ENCODE measurements at regions not wholly inside any gene's neighbourhood (a gene's known extent, or its start where the extent isn't known, plus 50 kb on each side); places are given as distances from the start of the nearest gene placed in this dataset.

DNA sequence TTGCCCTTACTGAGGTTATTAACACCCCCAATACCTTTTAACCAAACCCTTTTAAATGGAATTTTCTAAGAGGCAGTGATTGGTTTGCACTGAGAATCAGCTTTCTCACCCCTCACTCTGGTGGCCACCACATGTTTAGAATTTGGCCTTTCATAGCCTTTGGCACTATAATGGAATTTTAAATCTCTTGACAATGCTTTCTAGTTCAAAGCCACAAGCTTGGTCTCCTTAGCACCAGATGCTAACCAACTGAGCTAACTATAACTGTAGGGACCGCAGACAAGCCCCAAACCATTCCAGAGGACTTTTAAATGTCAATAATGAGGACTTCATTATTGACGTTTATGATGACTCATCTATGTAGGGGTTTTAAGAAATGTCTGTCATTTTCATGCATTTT is 238.7 kb upstream of the SNX7 start:
- no peaks in the 10 kb centered on the region for H3K9me3 ChIP-seq (ENCODE audit: control insufficient read depth, low read depth, low read length)
- no peak overlapping the region for H3K9ac ChIP-seq (ENCODE audit: low read length)
- H3K27me3 ChIP-seq (ENCODE audit: control insufficient read depth, insufficient read depth, low read length), result no peaks in the 10 kb centered on the region
- no peaks in the 10 kb centered on the region for H3K4me1 ChIP-seq (ENCODE audit: control insufficient read depth, low read depth, low read length)
- no peak overlapping the region for H3K4me3 ChIP-seq (ENCODE audit: low read length)
- H3K27ac ChIP-seq (ENCODE audit: low read length), result no peak overlapping the region
- H3K36me3 ChIP-seq (ENCODE audit: control insufficient read depth, low read depth, low read length), result no peaks in the 10 kb centered on the region

DNA sequence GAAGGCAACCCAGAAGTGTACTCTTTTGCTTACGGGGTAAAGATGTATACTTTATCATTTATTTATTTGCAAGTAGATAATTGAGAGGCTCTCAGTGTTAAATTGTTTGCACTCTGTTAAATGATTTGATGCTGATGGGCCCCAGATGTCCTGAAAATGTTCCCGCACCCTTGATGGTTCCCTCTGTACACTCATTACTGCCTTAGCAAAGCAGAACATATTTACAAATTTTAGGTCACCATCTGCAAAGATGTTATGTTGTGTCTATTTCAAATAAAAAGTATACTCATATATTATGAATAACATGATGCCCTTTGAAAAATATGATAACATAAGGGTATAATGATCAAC is 240.5 kb upstream of the SNX7 start:
- no peaks in the 10 kb centered on the region for H3K9me3 ChIP-seq (ENCODE audit: control insufficient read depth, low read depth, low read length)
- no peak overlapping the region for H3K27ac ChIP-seq (ENCODE audit: low read length)
- no peaks in the 10 kb centered on the region for H3K27me3 ChIP-seq (ENCODE audit: control insufficient read depth, insufficient read depth, low read length)
- no peaks in the 10 kb centered on the region for H3K4me1 ChIP-seq (ENCODE audit: control insufficient read depth, low read depth, low read length)
- no peak overlapping the region for H3K4me3 ChIP-seq (ENCODE audit: low read length)
- H3K36me3 ChIP-seq (ENCODE audit: control insufficient read depth, low read depth, low read length), result no peaks in the 10 kb centered on the region
- no peak overlapping the region for H3K9ac ChIP-seq (ENCODE audit: low read length)

DNA sequence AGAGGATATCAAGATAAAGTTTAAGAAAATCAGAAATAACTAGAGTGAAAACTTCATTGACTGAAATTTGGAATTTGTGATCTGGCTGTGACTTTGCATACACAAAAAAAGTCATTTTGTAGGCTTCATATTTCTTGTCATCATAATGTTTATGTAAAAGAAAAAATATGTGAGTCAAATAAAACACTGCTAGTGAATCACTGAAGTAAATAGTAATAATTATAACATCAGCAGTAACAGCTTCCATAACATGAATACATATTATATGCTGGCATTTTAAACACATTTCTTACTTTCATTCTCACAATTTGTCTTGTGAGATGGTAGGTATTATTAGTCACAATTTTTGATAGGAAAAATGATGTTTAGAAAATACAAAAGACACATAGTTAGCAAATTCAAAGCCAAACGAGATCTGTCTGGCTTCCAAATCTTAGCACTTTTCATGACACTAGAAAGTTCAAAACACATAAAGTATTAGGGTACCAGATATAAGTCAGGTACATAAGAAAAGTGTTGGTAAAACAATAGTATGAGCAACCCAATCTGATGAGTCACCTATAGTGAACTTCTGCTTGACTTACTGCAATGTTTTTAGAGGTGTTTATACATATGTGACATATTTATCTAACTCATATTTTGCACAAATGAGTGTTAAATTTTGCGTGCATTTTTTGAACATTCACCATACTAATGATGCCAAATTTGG is 241.0 kb upstream of the SNX7 start:
- H3K4me3 ChIP-seq (ENCODE audit: low read length), result no peak overlapping the region
- no peaks in the 10 kb centered on the region for H3K27me3 ChIP-seq (ENCODE audit: control insufficient read depth, insufficient read depth, low read length)
- no peaks in the 10 kb centered on the region for H3K9me3 ChIP-seq (ENCODE audit: control insufficient read depth, low read depth, low read length)
- no peak overlapping the region for H3K27ac ChIP-seq (ENCODE audit: low read length)
- no peaks in the 10 kb centered on the region for H3K4me1 ChIP-seq (ENCODE audit: control insufficient read depth, low read depth, low read length)
- H3K36me3 ChIP-seq (ENCODE audit: control insufficient read depth, low read depth, low read length), result no peaks in the 10 kb centered on the region
- H3K9ac ChIP-seq (ENCODE audit: low read length), result no peak overlapping the region

DNA sequence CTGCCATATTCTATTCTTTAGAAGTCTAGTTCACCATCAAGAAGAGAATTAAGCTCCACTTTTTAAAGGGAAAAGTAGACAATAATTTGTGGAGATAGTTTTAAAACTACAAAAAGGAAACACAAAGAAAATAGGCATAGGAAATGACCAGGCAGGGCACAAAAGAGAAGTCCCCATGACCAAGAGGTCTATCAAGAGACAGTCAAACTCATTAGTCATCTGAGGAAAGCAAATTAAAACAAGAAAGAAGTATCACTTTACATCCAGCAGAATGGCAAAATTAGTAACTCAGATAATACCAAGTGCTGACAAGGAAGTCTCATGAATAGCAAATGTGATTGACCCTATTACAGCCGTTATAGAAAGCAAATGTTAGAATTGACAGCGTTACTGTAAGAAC is 243.7 kb upstream of the SNX7 start:
- Histone ChIP-seq H3K27ac (ENCODE audit: low read length) (no peak overlapping the region), H3K4me1 (ENCODE audit: control insufficient read depth, low read depth, low read length) (peaks cover 2% of the 10 kb centered on the region), H3K9me3 (ENCODE audit: control insufficient read depth, low read depth, low read length) (no peaks in the 10 kb centered on the region), H3K27me3 (ENCODE audit: control insufficient read depth, insufficient read depth, low read length) (no peaks in the 10 kb centered on the region), H3K36me3 (ENCODE audit: control insufficient read depth, low read depth, low read length) (no peaks in the 10 kb centered on the region), H3K9ac (ENCODE audit: low read length) (no peak overlapping the region), H3K4me3 (ENCODE audit: low read length) (no peak overlapping the region)

DNA sequence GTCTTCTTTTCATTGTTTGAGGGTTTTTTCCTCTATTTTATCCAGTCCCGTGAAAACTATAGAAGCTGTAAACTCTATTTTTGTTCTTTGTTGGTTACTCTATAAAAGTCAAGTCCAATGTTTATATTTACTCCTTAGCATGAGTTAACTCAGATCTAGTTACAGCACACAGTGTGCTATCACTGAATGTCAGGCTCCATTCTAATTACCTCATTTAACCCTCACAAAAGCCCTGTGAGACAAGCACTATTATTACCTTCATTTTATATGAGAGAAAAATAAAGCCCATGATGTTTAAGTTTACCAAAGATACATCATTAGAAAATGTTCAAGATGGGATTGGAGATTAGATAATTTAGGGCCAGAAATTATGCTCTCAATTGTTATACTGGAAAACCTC is 251.4 kb upstream of the SNX7 start:
- Histone ChIP-seq H3K27me3 (ENCODE audit: control insufficient read depth, insufficient read depth, low read length) (no peaks in the 10 kb centered on the region), H3K36me3 (ENCODE audit: control insufficient read depth, low read depth, low read length) (no peaks in the 10 kb centered on the region), H3K27ac (ENCODE audit: low read length) (no peak overlapping the region), H3K4me1 (ENCODE audit: control insufficient read depth, low read depth, low read length) (peaks cover 2% of the 10 kb centered on the region), H3K4me3 (ENCODE audit: low read length) (no peak overlapping the region), H3K9me3 (ENCODE audit: control insufficient read depth, low read depth, low read length) (no peaks in the 10 kb centered on the region), H3K9ac (ENCODE audit: low read length) (no peak overlapping the region)

DNA sequence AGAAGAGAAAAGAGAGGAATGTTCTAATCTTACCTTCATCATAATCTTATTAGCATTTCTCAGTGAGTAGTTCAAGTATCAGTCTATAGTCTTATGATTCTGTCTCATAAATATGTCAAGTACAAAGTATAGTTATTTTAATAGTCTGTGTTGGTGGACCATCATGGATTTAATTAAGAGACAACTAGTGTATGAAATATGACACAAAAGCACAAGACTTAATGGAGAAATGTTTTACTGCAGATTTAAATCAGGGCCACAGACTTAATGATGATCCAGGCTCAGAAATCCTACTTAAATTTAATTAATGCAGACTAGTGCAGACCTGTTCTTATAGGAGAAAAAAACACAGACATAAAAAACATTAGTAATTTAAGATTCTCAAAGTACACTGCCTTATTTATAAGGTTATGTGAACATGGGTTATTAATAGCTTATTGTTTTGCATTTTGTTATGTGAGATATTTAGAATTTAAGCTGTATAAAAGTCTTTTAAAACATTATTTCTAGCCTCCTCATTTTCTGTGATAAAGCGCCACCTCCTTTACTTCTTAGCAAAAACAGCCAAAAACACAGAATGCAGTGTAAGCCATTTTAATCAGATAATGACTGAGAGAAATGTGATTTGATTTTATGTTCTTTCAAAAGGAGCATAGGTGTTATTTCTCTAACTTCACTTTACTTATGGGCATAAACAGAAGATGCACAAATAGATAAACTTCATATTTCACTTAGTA is 255.0 kb upstream of the SNX7 start:
- Histone ChIP-seq H3K27me3 (ENCODE audit: control insufficient read depth, insufficient read depth, low read length) (no peaks in the 10 kb centered on the region), H3K4me3 (ENCODE audit: low read length) (no peak overlapping the region), H3K27ac (ENCODE audit: low read length) (no peak overlapping the region), H3K36me3 (ENCODE audit: control insufficient read depth, low read depth, low read length) (no peaks in the 10 kb centered on the region), H3K4me1 (ENCODE audit: control insufficient read depth, low read depth, low read length) (no peaks in the 10 kb centered on the region), H3K9ac (ENCODE audit: low read length) (no peak overlapping the region), H3K9me3 (ENCODE audit: control insufficient read depth, low read depth, low read length) (no peaks in the 10 kb centered on the region)

DNA sequence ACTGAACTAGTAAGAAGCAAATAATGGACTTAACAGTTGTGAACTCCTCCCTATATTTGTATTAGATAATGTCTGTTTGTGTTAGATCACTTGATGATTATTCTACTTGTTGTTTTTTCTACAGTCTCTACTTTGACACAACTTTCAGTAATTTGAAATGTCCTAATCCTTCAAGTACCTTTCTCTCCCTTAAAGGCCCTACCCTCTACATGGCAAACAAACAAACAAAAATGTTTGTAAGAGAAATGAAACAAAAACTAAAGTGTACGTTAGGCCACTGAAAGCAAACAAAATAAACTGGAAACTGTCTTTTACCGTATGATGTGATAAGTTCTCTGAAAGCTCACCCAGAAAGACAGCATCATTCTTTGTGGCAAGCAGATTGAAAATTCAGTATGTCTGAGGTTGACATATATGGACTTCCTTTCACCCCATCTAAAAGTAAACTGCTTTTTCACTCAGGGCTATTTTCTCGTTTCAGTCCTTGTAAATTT is 255.9 kb upstream of the SNX7 start:
- no peak overlapping the region for H3K27ac ChIP-seq (ENCODE audit: low read length)
- H3K27me3 ChIP-seq (ENCODE audit: control insufficient read depth, insufficient read depth, low read length), result no peaks in the 10 kb centered on the region
- no peaks in the 10 kb centered on the region for H3K4me1 ChIP-seq (ENCODE audit: control insufficient read depth, low read depth, low read length)
- H3K9me3 ChIP-seq (ENCODE audit: control insufficient read depth, low read depth, low read length), result no peaks in the 10 kb centered on the region
- no peaks in the 10 kb centered on the region for H3K36me3 ChIP-seq (ENCODE audit: control insufficient read depth, low read depth, low read length)
- no peak overlapping the region for H3K9ac ChIP-seq (ENCODE audit: low read length)
- no peak overlapping the region for H3K4me3 ChIP-seq (ENCODE audit: low read length)

DNA sequence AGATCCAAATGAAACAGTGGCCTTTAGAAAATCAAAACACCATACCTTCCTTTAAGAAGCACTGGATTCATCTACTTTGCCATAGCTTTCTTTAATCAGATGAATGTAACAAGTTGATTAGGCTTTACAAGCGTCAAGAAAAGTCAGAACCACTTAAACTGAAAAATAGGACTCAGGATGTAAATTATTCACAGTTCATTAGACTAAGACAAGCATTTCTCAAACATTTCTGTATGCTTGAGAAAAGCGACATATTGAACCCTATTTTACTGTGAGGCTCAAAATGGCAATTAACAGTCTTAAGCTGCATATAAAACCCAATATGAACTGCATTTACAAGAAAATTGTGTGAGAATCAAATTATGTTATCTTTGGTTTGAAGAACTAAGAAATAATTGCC is 256.7 kb upstream of the SNX7 start:
- no peak overlapping the region for H3K27ac ChIP-seq (ENCODE audit: low read length)
- H3K36me3 ChIP-seq (ENCODE audit: control insufficient read depth, low read depth, low read length), result no peaks in the 10 kb centered on the region
- no peaks in the 10 kb centered on the region for H3K27me3 ChIP-seq (ENCODE audit: control insufficient read depth, insufficient read depth, low read length)
- no peaks in the 10 kb centered on the region for H3K9me3 ChIP-seq (ENCODE audit: control insufficient read depth, low read depth, low read length)
- H3K4me3 ChIP-seq (ENCODE audit: low read length), result no peak overlapping the region
- H3K4me1 ChIP-seq (ENCODE audit: control insufficient read depth, low read depth, low read length), result no peaks in the 10 kb centered on the region
- no peak overlapping the region for H3K9ac ChIP-seq (ENCODE audit: low read length)

DNA sequence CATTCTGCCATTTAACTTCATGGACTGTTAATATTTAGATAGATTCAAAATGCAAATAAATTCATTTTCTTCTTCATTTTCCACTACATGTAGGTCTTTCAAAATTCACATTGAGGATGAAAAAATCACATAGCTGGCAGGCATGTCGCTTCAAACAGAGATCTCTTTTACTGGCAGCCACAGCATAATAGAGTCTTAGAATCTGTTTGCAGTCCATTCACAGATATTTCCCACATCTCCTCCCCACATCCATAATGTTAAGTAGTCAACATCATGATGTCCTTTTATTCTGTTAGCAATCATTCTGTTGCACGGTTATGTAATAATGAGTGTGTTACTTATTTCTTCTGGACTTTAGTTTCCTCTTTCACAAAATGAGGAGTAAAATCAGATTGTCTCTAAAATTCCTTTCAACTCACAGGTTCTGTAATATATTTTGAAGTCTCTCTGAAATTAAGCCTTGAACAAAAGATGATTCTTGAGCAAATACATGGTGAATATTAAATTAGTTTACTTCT is 257.5 kb upstream of the SNX7 start:
- no peaks in the 10 kb centered on the region for H3K36me3 ChIP-seq (ENCODE audit: control insufficient read depth, low read depth, low read length)
- H3K9me3 ChIP-seq (ENCODE audit: control insufficient read depth, low read depth, low read length), result no peaks in the 10 kb centered on the region
- H3K27me3 ChIP-seq (ENCODE audit: control insufficient read depth, insufficient read depth, low read length), result no peaks in the 10 kb centered on the region
- no peak overlapping the region for H3K27ac ChIP-seq (ENCODE audit: low read length)
- no peak overlapping the region for H3K9ac ChIP-seq (ENCODE audit: low read length)
- H3K4me3 ChIP-seq (ENCODE audit: low read length), result no peak overlapping the region
- H3K4me1 ChIP-seq (ENCODE audit: control insufficient read depth, low read depth, low read length), result no peaks in the 10 kb centered on the region

DNA sequence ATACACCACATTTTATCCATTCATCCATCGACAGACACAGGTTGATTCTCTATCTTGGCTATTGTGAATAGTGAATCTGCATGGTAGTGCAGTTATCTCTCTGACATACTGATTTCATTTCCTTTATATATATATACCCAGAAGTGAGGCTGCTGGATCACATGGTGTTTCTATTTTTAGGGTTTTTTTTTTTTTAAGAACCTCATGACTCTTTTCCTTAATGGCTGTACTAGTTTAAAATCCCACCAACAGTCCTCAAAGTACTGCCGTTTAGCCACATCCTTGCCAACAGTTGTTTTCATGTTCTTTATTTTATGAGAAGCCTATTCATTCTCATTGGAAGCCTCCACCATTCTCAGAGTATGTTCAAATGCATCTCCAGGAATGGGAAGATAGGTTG is 258.7 kb upstream of the SNX7 start:
- Histone ChIP-seq H3K9ac (ENCODE audit: low read length) (no peak overlapping the region), H3K4me1 (ENCODE audit: control insufficient read depth, low read depth, low read length) (no peaks in the 10 kb centered on the region), H3K36me3 (ENCODE audit: control insufficient read depth, low read depth, low read length) (no peaks in the 10 kb centered on the region), H3K27ac (ENCODE audit: low read length) (no peak overlapping the region), H3K9me3 (ENCODE audit: control insufficient read depth, low read depth, low read length) (no peaks in the 10 kb centered on the region), H3K27me3 (ENCODE audit: control insufficient read depth, insufficient read depth, low read length) (no peaks in the 10 kb centered on the region), H3K4me3 (ENCODE audit: low read length) (no peak overlapping the region)

DNA sequence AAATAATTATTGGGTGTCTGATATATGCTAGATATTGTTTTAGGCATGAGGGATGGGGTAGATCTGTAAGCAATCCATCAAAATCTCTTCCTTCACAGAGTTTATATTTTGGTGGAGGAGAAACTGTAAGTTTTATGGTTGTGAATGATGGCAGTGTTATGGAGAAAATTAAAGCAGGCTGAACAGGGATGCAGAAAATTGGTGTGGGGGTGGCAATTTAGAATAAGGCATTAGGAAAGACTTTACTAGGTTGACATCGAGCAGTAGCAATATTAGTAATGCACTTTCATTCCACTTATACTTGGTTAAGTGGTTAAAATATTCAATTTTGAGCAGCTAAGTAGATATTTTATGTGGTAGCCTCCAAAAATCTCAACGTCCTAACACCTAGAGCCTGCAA is 261.1 kb upstream of the SNX7 start:
- H3K27ac ChIP-seq (ENCODE audit: low read length), result no peak overlapping the region
- no peaks in the 10 kb centered on the region for H3K36me3 ChIP-seq (ENCODE audit: control insufficient read depth, low read depth, low read length)
- no peaks in the 10 kb centered on the region for H3K9me3 ChIP-seq (ENCODE audit: control insufficient read depth, low read depth, low read length)
- H3K9ac ChIP-seq (ENCODE audit: low read length), result no peak overlapping the region
- H3K4me3 ChIP-seq (ENCODE audit: low read length), result no peak overlapping the region
- H3K27me3 ChIP-seq (ENCODE audit: control insufficient read depth, insufficient read depth, low read length), result no peaks in the 10 kb centered on the region
- H3K4me1 ChIP-seq (ENCODE audit: control insufficient read depth, low read depth, low read length), result no peaks in the 10 kb centered on the region

DNA sequence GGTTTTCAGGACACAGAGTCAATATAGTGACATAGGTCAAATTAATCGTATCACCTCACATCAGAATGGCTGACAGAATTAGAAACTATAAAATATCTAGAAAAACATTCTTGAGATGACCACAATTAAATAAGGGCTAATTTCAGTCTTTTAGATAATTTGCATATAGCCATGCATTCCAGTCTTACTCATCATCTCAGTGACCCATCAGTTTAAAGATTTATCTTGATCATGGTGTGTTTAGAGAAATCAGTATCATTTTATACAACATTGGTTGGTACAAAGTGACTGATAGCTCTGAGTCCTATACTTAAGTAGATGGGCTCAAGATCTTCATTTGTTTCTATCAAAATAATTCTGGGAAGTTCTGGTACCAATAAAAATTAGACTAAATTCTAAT is 262.3 kb upstream of the SNX7 start:
- no peaks in the 10 kb centered on the region for H3K9me3 ChIP-seq (ENCODE audit: control insufficient read depth, low read depth, low read length)
- H3K4me3 ChIP-seq (ENCODE audit: low read length), result no peak overlapping the region
- H3K36me3 ChIP-seq (ENCODE audit: control insufficient read depth, low read depth, low read length), result no peaks in the 10 kb centered on the region
- H3K9ac ChIP-seq (ENCODE audit: low read length), result no peak overlapping the region
- H3K27ac ChIP-seq (ENCODE audit: low read length), result no peak overlapping the region
- H3K4me1 ChIP-seq (ENCODE audit: control insufficient read depth, low read depth, low read length), result no peaks in the 10 kb centered on the region
- no peaks in the 10 kb centered on the region for H3K27me3 ChIP-seq (ENCODE audit: control insufficient read depth, insufficient read depth, low read length)
